HUES48 (cell line): ENCODE measurements at regions not wholly inside any gene's neighbourhood (a gene's known extent, or its start where the extent isn't known, plus 50 kb on each side); places are given as distances from the start of the nearest gene placed in this dataset.

ENCODE experiments used
- H3K27ac ChIP-seq: one replicate; pipeline ENCODE4 v1.7.0; 2013; ENCODE audit warnings: low read depth, low read length, inconsistent platforms
- H3K27me3 ChIP-seq: 2 replicates; pipeline ENCODE4 v1.6.1; 2013; ENCODE audit warnings: mild to moderate bottlenecking, low read length; ENCODE audit not compliant: control insufficient read depth, insufficient read depth
- H3K36me3 ChIP-seq: 2 replicates; pipeline ENCODE4 v1.6.1; 2013; ENCODE audit warnings: low read length; ENCODE audit not compliant: control insufficient read depth, insufficient read depth
- H3K4me1 ChIP-seq: 2 replicates; pipeline ENCODE4 v1.6.1; 2013; ENCODE audit warnings: mild to moderate bottlenecking, low read length; ENCODE audit not compliant: control insufficient read depth, insufficient read depth
- H3K4me3 ChIP-seq: 2 replicates; pipeline ENCODE4 v1.5.1; 2013; ENCODE audit warnings: mild to moderate bottlenecking, low read depth, low read length
- H3K9ac ChIP-seq: 2 replicates; pipeline ENCODE4 v1.6.1; 2013; ENCODE audit warnings: mild to moderate bottlenecking, low read depth, low read length, moderate library complexity
- H3K9me3 ChIP-seq: 2 replicates; pipeline ENCODE4 v1.6.1; 2013; ENCODE audit warnings: low read length; ENCODE audit not compliant: control insufficient read depth, insufficient read depth

GRCh38 chr5:179497636-179498340 lies 52.6 kb upstream of the RUFY1 start:
- no peaks in the 10 kb centered on the region for H3K4me1 ChIP-seq
- H3K4me3 ChIP-seq = no peak overlapping the region

GRCh38 chr5:179495906-179496455 lies 54.4 kb upstream of the RUFY1 start:
- no peaks in the 10 kb centered on the region for H3K27me3 ChIP-seq
- H3K9ac ChIP-seq = no peak overlapping the region
- H3K9me3 ChIP-seq = no peaks in the 10 kb centered on the region
- no peaks in the 10 kb centered on the region for H3K4me1 ChIP-seq
- no peak overlapping the region for H3K27ac ChIP-seq
- H3K36me3 ChIP-seq = no peaks in the 10 kb centered on the region
- no peak overlapping the region for H3K4me3 ChIP-seq

More at GRCh38 chr5:179497636-179498340, 52.6 kb upstream of the RUFY1 start:
- no peak overlapping the region for H3K27ac ChIP-seq
- H3K27me3 ChIP-seq = no peaks in the 10 kb centered on the region
- no peak overlapping the region for H3K9ac ChIP-seq
- H3K9me3 ChIP-seq = no peaks in the 10 kb centered on the region
- no peaks in the 10 kb centered on the region for H3K36me3 ChIP-seq

GRCh38 chr5:179494774-179495526 lies 55.4 kb upstream of the RUFY1 start:
- H3K27ac ChIP-seq = no peak overlapping the region
- no peak overlapping the region for H3K9ac ChIP-seq
- H3K27me3 ChIP-seq = no peaks in the 10 kb centered on the region
- no peak overlapping the region for H3K4me3 ChIP-seq
- no peaks in the 10 kb centered on the region for H3K36me3 ChIP-seq
- H3K4me1 ChIP-seq = no peaks in the 10 kb centered on the region
- no peaks in the 10 kb centered on the region for H3K9me3 ChIP-seq

GRCh38 chr5:179488975-179489374 lies 61.4 kb upstream of the RUFY1 start:
- H3K27me3 ChIP-seq = no peaks in the 10 kb centered on the region
- no peak overlapping the region for H3K27ac ChIP-seq
- no peaks in the 10 kb centered on the region for H3K4me1 ChIP-seq
- H3K4me3 ChIP-seq = no peak overlapping the region
- H3K36me3 ChIP-seq = no peaks in the 10 kb centered on the region
- no peaks in the 10 kb centered on the region for H3K9me3 ChIP-seq
- H3K9ac ChIP-seq = no peak overlapping the region

- H3K27me3 ChIP-seq = no peaks in the 10 kb centered on the region
- no peak overlapping the region for H3K27ac ChIP-seq
- no peaks in the 10 kb centered on the region for H3K36me3 ChIP-seq
Measured at GRCh38 chr5:179488491-179488890, 61.9 kb upstream of the RUFY1 start.

GRCh38 chr5:179487145-179487544 lies 63.2 kb upstream of the RUFY1 start:
- H3K4me1 ChIP-seq = no peaks in the 10 kb centered on the region
- no peak overlapping the region for H3K9ac ChIP-seq
- no peak overlapping the region for H3K4me3 ChIP-seq
- no peaks in the 10 kb centered on the region for H3K36me3 ChIP-seq
- no peak overlapping the region for H3K27ac ChIP-seq
- no peaks in the 10 kb centered on the region for H3K9me3 ChIP-seq
- H3K27me3 ChIP-seq = no peaks in the 10 kb centered on the region

More at GRCh38 chr5:179488491-179488890, 61.9 kb upstream of the RUFY1 start:
- H3K9ac ChIP-seq = no peak overlapping the region
- no peaks in the 10 kb centered on the region for H3K4me1 ChIP-seq
- H3K4me3 ChIP-seq = no peak overlapping the region
- no peaks in the 10 kb centered on the region for H3K9me3 ChIP-seq

- H3K27ac ChIP-seq = no peak overlapping the region
- H3K4me3 ChIP-seq = no peak overlapping the region
- H3K36me3 ChIP-seq = no peaks in the 10 kb centered on the region
- no peaks in the 10 kb centered on the region for H3K4me1 ChIP-seq
- H3K9me3 ChIP-seq = no peaks in the 10 kb centered on the region
- no peak overlapping the region for H3K9ac ChIP-seq
- no peaks in the 10 kb centered on the region for H3K27me3 ChIP-seq
Measured at GRCh38 chr5:179486596-179487051, 63.7 kb upstream of the RUFY1 start.

- no peaks in the 10 kb centered on the region for H3K36me3 ChIP-seq
- H3K4me1 ChIP-seq = no peaks in the 10 kb centered on the region
- H3K4me3 ChIP-seq = no peak overlapping the region
- no peak overlapping the region for H3K9ac ChIP-seq
- no peaks in the 10 kb centered on the region for H3K9me3 ChIP-seq
- no peak overlapping the region for H3K27ac ChIP-seq
- H3K27me3 ChIP-seq = no peaks in the 10 kb centered on the region
Measured at GRCh38 chr5:179485845-179486575, 64.3 kb upstream of the RUFY1 start.

GRCh38 chr5:179484761-179485160 lies 65.6 kb upstream of the RUFY1 start:
- H3K27ac ChIP-seq = no peak overlapping the region
- no peaks in the 10 kb centered on the region for H3K9me3 ChIP-seq
- H3K4me1 ChIP-seq = no peaks in the 10 kb centered on the region
- no peak overlapping the region for H3K4me3 ChIP-seq
- H3K36me3 ChIP-seq = no peaks in the 10 kb centered on the region
- no peaks in the 10 kb centered on the region for H3K27me3 ChIP-seq
- no peak overlapping the region for H3K9ac ChIP-seq

GRCh38 chr5:179484201-179484600 lies 66.2 kb upstream of the RUFY1 start:
- Histone ChIP-seq H3K9ac (no peak overlapping the region), H3K36me3 (no peaks in the 10 kb centered on the region)

More at GRCh38 chr5:179484201-179484600, 66.2 kb upstream of the RUFY1 start:
- H3K27ac ChIP-seq = no peak overlapping the region
- H3K4me1 ChIP-seq = no peaks in the 10 kb centered on the region
- H3K9me3 ChIP-seq = no peaks in the 10 kb centered on the region
- no peaks in the 10 kb centered on the region for H3K27me3 ChIP-seq
- no peak overlapping the region for H3K4me3 ChIP-seq
